Stimulated activated CD4-positive, alpha-beta T cell treated with anti-CD3 and anti-CD28 coated beads, TNF-alpha, amount 100 ng/mL, for 4 hours (primary cell): ENCODE measurements at regions not wholly inside any gene's neighbourhood (a gene's known extent, or its start where the extent isn't known, plus 50 kb on each side); places are given as distances from the start of the nearest gene placed in this dataset.
"Not testable (repeated sequence)": the region's sequence is repeated elsewhere in the genome, so short reads cannot be mapped to it uniquely, and the experiment has no call there.

Source experiments
- DNase-seq, 3 experiments: peaks; one replicate each; pipeline ENCODE4 v3.0.0-alpha.2; 2020; ENCODE audit warnings: low read depth in 3 of 3

GRCh38 chr4:183814461-183814860 lies 90.6 kb upstream of the STOX2 start:
- DNase-seq = no peak

GRCh38 chr4:183816077-183816476 lies 89.0 kb upstream of the STOX2 start:
- DNase-seq = no peak

- DNase-seq = no peak
Observed at GRCh38 chr4:183816882-183817509, 88.1 kb upstream of the STOX2 start.

GRCh38 chr4:183818591-183818990 lies 86.5 kb upstream of the STOX2 start:
- DNase-seq = not testable (repeated sequence)

GRCh38 chr4:183821076-183821853 lies 83.8 kb upstream of the STOX2 start:
- DNase-seq = no peak

GRCh38 chr4:183823434-183823833 lies 81.7 kb upstream of the STOX2 start:
- DNase-seq = no peak

- DNase-seq = no peak
Observed at GRCh38 chr4:183825346-183825745, 79.8 kb upstream of the STOX2 start.

- no peak for DNase-seq
Observed at GRCh38 chr4:183826461-183826860, 78.6 kb upstream of the STOX2 start.

- DNase-seq = no peak
Observed at GRCh38 chr4:183828125-183828524, 77.0 kb upstream of the STOX2 start.

- DNase-seq = no peak
Observed at GRCh38 chr4:183828839-183829238, 76.3 kb upstream of the STOX2 start.

GRCh38 chr4:183830438-183830985 lies 74.6 kb upstream of the STOX2 start:
- no peak for DNase-seq

GRCh38 chr4:183831026-183831446 lies 74.1 kb upstream of the STOX2 start:
- DNase-seq = no peak

- DNase-seq = no peak
Observed at GRCh38 chr4:183831683-183832082, 73.4 kb upstream of the STOX2 start.

- no peak for DNase-seq
Observed at GRCh38 chr4:183832776-183833450, 72.2 kb upstream of the STOX2 start.

- no peak for DNase-seq
Observed at GRCh38 chr4:183834252-183834651, 70.9 kb upstream of the STOX2 start.

GRCh38 chr4:183837222-183837621 lies 67.9 kb upstream of the STOX2 start:
- DNase-seq = no peak

GRCh38 chr4:183838987-183839712 lies 66.0 kb upstream of the STOX2 start:
- DNase-seq = no peak

GRCh38 chr4:183840311-183840710 lies 64.8 kb upstream of the STOX2 start:
- peak; percentile 26 to 34 (median 30) for DNase-seq

- no peak for DNase-seq
Observed at GRCh38 chr4:183841001-183841400, 64.1 kb upstream of the STOX2 start.

GRCh38 chr4:183842129-183842528 lies 63.0 kb upstream of the STOX2 start:
- no peak for DNase-seq

GRCh38 chr4:183843248-183843671 lies 61.8 kb upstream of the STOX2 start:
- DNase-seq = no peak

GRCh38 chr4:183846951-183847350 lies 58.2 kb upstream of the STOX2 start:
- no peak for DNase-seq
